GM18951 (cell line): ENCODE measurements at regions not wholly inside any gene's neighbourhood (a gene's known extent, or its start where the extent isn't known, plus 50 kb on each side); places are given as distances from the start of the nearest gene placed in this dataset.

Source experiments
- POLR2A ChIP-seq: IDR thresholded peaks from 4 replicates; pipeline ENCODE4 v1.6.1; 2011; ENCODE audit warnings: mild to moderate bottlenecking; ENCODE audit not compliant: insufficient read length, insufficient read depth; ENCODE audit errors: extremely low read depth
- in situ Hi-C: fragments of 300-500 bp; cut with MboI; formaldehyde crosslinking; loops from one replicate; pipeline ENCODE4 v1.12.0; 2022; ENCODE audit warnings: low sequenced_read_pairs, mixed read lengths, inconsistent platforms; ENCODE audit not compliant: unreplicated experiment

DNA sequence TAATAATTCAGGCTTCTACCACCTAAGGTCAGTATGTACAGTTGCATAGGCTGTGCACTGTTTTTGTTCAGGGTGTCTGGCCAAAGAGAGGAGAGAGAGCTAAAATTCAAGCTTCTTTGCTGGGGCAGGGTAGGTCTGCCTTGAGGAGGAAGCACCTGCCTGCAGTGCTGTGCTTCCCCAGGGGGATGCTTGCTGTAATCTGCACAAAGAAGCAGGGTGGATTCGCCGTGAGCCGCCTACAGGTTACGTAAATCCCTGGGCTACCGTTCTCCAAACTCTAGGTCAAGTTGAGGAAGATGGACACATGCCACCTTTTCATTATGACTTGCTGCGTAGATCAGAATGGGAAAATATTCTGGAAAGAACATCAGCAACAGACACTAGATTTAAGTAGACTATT is 543.3 kb downstream of the TNS3 start:
- TF ChIP-seq POLR2A: no peak
- in situ Hi-C loops: no loop called here

DNA sequence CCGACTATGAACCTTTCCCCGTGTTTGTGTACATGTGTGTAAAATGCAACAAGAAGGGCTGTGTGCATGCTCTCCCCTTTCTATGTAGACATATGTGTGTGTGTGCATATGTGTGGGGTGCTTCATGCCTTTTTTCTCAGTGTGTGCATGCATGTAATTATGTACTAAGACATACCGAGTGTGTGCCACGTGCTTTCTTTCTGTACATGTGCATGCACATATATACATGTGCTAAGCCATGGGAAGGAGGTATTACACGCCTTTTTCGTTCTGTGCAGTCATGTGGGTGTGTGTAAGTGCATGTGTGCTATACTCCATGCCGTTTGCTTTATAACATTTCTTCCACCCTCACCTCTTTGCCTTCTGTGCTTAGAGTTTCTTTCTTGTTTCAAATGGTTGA is 544.3 kb downstream of the TNS3 start:
- TF ChIP-seq POLR2A: no peak
- in situ Hi-C loops: no loop called here

GRCh38 chr7:47036909-47037308 is 545.0 kb downstream of the TNS3 start:
- in situ Hi-C loops: no loop called here
- TF ChIP-seq POLR2A: no peak

- no peak for TF ChIP-seq POLR2A
- in situ Hi-C loops: no loop called here
These were observed 546.4 kb downstream of the TNS3 start for GRCh38 chr7:47035522-47035921.

DNA sequence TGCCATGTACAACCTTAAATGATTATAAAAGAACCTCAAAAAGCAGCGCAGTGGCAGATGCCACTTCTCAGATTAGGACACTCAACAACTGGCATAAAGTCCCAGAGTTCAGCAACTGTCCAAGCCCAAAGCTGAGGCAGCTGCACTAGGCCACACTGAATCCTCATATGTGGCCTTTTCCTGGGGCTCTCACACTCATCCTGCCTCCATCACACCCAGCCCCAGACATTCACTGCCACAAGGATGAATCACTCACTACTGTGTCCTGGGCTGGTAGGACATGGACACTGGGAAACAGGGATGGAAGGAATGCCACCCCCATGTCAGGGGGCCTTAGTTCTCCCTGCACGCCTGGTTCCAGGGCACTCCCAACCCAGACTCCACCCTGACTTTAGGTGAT is 547.7 kb downstream of the TNS3 start:
- in situ Hi-C loops: no loop called here
- TF ChIP-seq POLR2A: no peak

DNA sequence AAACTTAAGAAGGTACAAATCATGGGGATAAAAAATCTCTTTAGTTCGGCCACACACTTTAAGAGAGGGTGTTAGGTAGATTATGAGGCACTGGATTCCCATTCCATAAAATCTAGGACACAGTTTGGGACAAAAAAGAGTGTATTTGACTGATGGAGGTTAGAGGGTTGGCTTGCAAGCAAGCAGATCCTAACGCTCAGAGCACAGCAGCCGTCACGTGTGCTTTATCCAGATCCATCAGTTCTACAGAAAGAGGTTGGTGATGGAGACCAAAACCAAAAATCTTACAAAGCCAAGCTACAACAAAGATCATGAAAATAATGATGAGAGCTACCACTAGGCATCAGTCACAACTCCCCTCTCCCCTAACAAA is 549.4 kb downstream of the TNS3 start:
- in situ Hi-C loops: no loop called here

DNA sequence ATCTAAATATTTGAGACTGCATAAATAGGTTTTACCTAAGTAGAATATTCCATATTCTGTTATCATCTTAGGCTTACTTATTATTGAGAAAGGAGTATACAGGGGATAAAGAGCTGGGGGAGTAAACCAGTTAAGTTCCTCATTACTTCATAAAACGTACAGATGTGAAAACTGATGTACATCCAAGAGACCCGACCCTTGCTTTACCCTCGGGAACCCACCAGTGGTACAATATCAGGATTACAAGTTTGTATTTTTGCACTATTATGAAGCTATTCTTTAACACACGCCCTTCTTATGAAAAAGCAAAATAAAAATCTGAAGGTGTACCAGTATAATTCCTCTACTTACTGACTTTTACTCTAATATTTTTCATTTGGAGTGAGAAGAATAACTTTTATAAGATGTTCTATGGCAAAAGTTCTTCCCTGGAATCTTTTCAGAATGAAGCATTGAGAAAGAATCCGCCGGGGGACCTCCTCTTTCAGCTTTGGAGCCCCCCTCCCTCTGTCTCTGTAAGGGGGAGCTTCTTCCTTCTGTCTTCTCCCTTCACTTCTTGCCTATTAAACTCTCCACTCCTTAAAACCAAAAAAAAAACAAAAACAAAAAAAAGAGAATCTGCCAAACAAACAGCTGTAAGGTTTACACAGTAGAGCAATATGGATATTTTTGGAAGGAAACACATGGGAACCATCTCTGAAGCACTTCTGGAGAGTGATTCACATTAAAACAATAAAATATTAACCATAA is 550.0 kb downstream of the TNS3 start:
- in situ Hi-C loops: no loop called here
- no peak for TF ChIP-seq POLR2A

More for the DNA sequence above, 549.4 kb downstream of the TNS3 start:
- no peak for TF ChIP-seq POLR2A

- no peak for TF ChIP-seq POLR2A
- in situ Hi-C loops: no loop called here
These were observed 553.6 kb downstream of the TNS3 start for GRCh38 chr7:47028284-47028683.

DNA sequence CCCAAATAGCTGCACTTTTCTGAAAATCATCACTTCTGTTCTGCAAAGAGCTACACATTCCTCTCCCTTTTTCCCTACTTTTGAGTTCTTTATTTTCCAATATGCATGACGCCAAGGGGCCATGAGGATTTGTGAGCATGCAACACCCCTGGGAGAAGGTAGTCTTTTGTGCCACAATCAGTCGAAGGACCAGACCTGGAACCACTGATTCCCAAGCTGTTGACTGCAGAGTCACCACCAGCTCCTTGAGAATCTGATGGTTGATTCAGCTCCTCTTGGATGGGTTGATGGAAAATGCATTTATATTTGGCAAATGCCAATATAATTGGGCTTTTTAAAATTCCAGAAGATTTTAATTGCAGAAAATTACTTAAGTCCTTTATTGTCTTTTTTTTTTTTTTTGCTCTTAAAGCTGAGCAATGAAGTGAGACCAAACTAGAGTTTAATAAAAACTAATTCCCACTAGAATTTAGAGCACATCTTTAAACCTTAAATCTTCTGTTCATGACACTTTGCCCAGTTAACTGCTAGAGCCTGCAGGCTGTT is 554.1 kb downstream of the TNS3 start:
- no peak for TF ChIP-seq POLR2A
- in situ Hi-C loops: no loop called here

GRCh38 chr7:47026780-47027361 is 555.0 kb downstream of the TNS3 start:
- TF ChIP-seq POLR2A: no peak
- in situ Hi-C loops: no loop called here

GRCh38 chr7:47024991-47025390 is 556.9 kb downstream of the TNS3 start:
- TF ChIP-seq POLR2A: no peak
- in situ Hi-C loops: no loop called here

DNA sequence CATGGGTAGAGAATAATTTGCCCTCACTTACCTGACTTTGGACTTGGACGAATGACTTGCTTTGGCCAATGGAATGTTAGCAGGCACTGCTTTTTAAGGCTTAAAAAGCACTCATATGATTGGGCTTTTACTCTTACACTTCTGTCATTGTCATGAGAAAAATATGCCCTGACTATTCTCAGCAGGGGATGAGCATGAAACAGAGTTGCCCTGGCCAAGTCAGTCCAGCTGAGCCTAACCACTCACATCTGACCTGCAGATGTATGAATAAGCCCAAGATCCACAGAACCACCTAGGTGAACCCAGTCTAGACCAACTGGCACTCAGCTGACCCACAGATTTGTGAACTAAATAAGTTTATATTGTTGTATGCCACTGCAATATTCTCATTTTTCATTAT is 573.5 kb downstream of the TNS3 start:
- in situ Hi-C loops: no loop called here
- TF ChIP-seq POLR2A: no peak

- in situ Hi-C loops: no loop called here
- no peak for TF ChIP-seq POLR2A
These were observed 574.4 kb downstream of the TNS3 start for GRCh38 chr7:47007471-47007870.

- no peak for TF ChIP-seq POLR2A
- in situ Hi-C loops: no loop called here
These were observed 581.4 kb downstream of the TNS3 start for GRCh38 chr7:47000561-47000960.

- TF ChIP-seq POLR2A: no peak
- in situ Hi-C loops: no loop called here
These were observed 582.0 kb downstream of the TNS3 start for GRCh38 chr7:46999866-47000265.

GRCh38 chr7:46996972-46997371 is 584.9 kb downstream of the TNS3 start:
- in situ Hi-C loops: no loop called here
- TF ChIP-seq POLR2A: no peak
